Left ventricle myocardium inferior (tissue), 1 donor: ENCODE measurements at regions not wholly inside any gene's neighbourhood (a gene's known extent, or its start where the extent isn't known, plus 50 kb on each side); places are given as distances from the start of the nearest gene placed in this dataset.

ENCODE experiments used
- DNase-seq: peaks from one replicate; pipeline ENCODE4 v3.0.0-alpha.2; 2020
- H3K27ac ChIP-seq: fragments of 200-600 bp; replicated peaks from 2 replicates; pipeline ENCODE4 v1.8.0; 2021
- H3K27me3 ChIP-seq: fragments of 200-600 bp; 2 replicates; pipeline ENCODE4 v1.8.0; 2021; ENCODE audit warnings: low read depth
- H3K36me3 ChIP-seq: fragments of 200-600 bp; 2 replicates; pipeline ENCODE4 v1.8.0; 2021
- H3K4me1 ChIP-seq: fragments of 200-600 bp; 2 replicates; pipeline ENCODE4 v1.8.0; 2021
- H3K4me3 ChIP-seq: fragments of 200-600 bp; 2 replicates; pipeline ENCODE4 v1.8.0; 2021; ENCODE audit warnings: mild to moderate bottlenecking, moderate library complexity
- H3K9me3 ChIP-seq: fragments of 200-600 bp; replicated peaks from 2 replicates; pipeline ENCODE4 v1.8.0; 2021
- intact Hi-C: fragments of 100-400 bp; cut with micrococcal nuclease; formaldehyde crosslinking; loops from one replicate; pipeline ENCODE4 v1.11.0; 2022
- TF ChIP-seq, protein P1 (sequence below): fragments of 200-600 bp; IDR thresholded peaks from 2 replicates; pipeline ENCODE4 v1.8.0; 2021; ENCODE audit warnings: antibody characterized with exemption, mild to moderate bottlenecking, borderline replicate concordance
- donor health status: DM: no; HTN: yes; CAD: no; lungs with severe emphysema.

GRCh38 chr12:59927032-59927431 is 331.2 kb downstream of the SLC16A7 start:
- no peaks in the 10 kb centered on the region for H3K27me3 ChIP-seq
- peaks cover 15% of the 10 kb centered on the region for H3K9me3 ChIP-seq
- no peaks in the 10 kb centered on the region for H3K36me3 ChIP-seq
- no peaks in the 10 kb centered on the region for H3K4me1 ChIP-seq
- TF ChIP-seq, protein P1, sequence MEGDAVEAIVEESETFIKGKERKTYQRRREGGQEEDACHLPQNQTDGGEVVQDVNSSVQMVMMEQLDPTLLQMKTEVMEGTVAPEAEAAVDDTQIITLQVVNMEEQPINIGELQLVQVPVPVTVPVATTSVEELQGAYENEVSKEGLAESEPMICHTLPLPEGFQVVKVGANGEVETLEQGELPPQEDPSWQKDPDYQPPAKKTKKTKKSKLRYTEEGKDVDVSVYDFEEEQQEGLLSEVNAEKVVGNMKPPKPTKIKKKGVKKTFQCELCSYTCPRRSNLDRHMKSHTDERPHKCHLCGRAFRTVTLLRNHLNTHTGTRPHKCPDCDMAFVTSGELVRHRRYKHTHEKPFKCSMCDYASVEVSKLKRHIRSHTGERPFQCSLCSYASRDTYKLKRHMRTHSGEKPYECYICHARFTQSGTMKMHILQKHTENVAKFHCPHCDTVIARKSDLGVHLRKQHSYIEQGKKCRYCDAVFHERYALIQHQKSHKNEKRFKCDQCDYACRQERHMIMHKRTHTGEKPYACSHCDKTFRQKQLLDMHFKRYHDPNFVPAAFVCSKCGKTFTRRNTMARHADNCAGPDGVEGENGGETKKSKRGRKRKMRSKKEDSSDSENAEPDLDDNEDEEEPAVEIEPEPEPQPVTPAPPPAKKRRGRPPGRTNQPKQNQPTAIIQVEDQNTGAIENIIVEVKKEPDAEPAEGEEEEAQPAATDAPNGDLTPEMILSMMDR: no peak
- no peak for DNase-seq
- no peak overlapping the region for H3K4me3 ChIP-seq
- intact Hi-C loops: no loop called here
- H3K27ac ChIP-seq: no peak overlapping the region

- Histone ChIP-seq H3K36me3 (no peaks in the 10 kb centered on the region), H3K27me3 (no peaks in the 10 kb centered on the region), H3K9me3 (peaks cover 15% of the 10 kb centered on the region), H3K27ac (no peak overlapping the region), H3K4me3 (no peak overlapping the region), H3K4me1 (no peaks in the 10 kb centered on the region)
- intact Hi-C loops: no loop called here
- DNase-seq: no peak
- TF ChIP-seq, protein P1: no peak
These were observed 332.6 kb downstream of the SLC16A7 start for GRCh38 chr12:59928416-59928815.

- TF ChIP-seq, protein P1: no peak
- peaks cover 15% of the 10 kb centered on the region for H3K9me3 ChIP-seq
- H3K27me3 ChIP-seq: no peaks in the 10 kb centered on the region
- no peaks in the 10 kb centered on the region for H3K4me1 ChIP-seq
- no peaks in the 10 kb centered on the region for H3K36me3 ChIP-seq
- no peak overlapping the region for H3K4me3 ChIP-seq
- no peak overlapping the region for H3K27ac ChIP-seq
- intact Hi-C loops: no loop called here
- DNase-seq: no peak
These were observed 333.3 kb downstream of the SLC16A7 start for GRCh38 chr12:59929110-59929509.

DNA sequence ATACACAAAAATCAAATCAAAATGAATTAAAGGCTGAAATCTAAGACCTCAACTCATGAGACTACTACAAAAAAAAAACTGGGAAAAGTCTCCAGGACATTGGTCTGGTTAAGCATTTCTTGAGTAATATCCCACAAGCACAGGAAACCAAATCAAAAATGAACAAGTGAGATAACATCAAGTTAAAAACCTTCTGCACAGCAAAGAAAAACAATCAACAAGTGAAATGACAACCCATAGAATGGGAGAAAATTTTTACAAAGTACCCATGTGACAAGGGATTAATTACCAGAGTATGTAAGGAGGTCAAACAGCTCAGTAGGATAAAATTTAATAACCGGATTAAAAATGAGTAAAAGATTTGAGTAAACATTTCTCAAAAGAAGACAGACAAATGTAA is 338.7 kb downstream of the SLC16A7 start:
- H3K9me3 ChIP-seq: peaks cover 15% of the 10 kb centered on the region
- no peaks in the 10 kb centered on the region for H3K4me1 ChIP-seq
- no peaks in the 10 kb centered on the region for H3K36me3 ChIP-seq
- DNase-seq: no peak
- TF ChIP-seq, protein P1: no peak
- no peaks in the 10 kb centered on the region for H3K27me3 ChIP-seq
- intact Hi-C loops: no loop called here
- no peak overlapping the region for H3K27ac ChIP-seq
- H3K4me3 ChIP-seq: no peak overlapping the region

DNA sequence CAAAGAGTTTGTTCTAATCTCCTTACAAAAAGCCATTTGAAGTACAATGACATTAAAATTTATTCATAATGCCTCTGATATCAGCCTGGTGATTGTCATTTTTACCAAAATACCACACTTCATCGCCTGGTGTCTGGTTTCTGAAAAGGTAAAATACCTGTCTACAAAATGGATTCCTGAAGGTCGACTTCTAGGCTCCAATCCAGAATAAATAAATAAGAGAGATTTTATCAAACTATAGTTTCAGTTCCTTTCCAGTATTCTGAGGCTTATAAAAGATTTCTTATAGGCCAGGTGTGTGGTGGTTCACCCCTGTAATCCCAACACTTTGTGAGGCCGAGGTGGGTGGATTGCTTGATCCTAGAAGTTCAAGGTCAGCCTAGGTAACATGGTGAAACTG is 340.7 kb downstream of the SLC16A7 start:
- no peaks in the 10 kb centered on the region for H3K27me3 ChIP-seq
- DNase-seq: no peak
- no peaks in the 10 kb centered on the region for H3K36me3 ChIP-seq
- H3K4me3 ChIP-seq: no peak overlapping the region
- H3K27ac ChIP-seq: no peak overlapping the region
- peaks cover under 1% of the 10 kb centered on the region for H3K9me3 ChIP-seq
- TF ChIP-seq, protein P1: no peak
- intact Hi-C loops: no loop called here
- no peaks in the 10 kb centered on the region for H3K4me1 ChIP-seq

DNA sequence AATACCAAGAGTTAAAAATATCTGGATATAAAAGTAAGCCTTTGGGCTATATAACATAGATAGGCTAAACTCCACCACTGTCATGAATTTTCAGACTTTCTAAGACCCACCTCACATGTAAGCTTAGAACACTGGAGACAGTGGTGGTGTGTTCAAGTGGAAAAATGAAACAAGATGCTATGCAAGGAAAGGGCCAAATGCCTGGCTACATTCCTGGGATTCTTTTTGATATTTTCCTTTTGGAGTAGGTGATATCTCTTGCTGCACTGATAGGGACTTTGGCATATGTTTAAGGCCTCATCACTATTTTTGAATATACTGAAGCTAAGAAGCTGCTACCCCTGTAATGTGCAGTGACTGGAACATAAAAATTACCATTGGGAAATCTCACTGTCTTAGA is 341.3 kb downstream of the SLC16A7 start:
- no peaks in the 10 kb centered on the region for H3K9me3 ChIP-seq
- H3K4me3 ChIP-seq: no peak overlapping the region
- DNase-seq: no peak
- H3K36me3 ChIP-seq: no peaks in the 10 kb centered on the region
- H3K27ac ChIP-seq: no peak overlapping the region
- no peaks in the 10 kb centered on the region for H3K4me1 ChIP-seq
- intact Hi-C loops: no loop called here
- TF ChIP-seq, protein P1: no peak
- H3K27me3 ChIP-seq: no peaks in the 10 kb centered on the region
